NT2/D1 (cell line): ENCODE measurements at regions not wholly inside any gene's neighbourhood (a gene's known extent, or its start where the extent isn't known, plus 50 kb on each side); places are given as distances from the start of the nearest gene placed in this dataset.

Source experiments
- DNase-seq: peaks from one replicate; pipeline ENCODE4 v3.0.0-alpha.2; 2011; ENCODE audit warnings: low read depth, low spot score
- H3K27me3 ChIP-seq: 2 replicates; pipeline ENCODE4 v1.6.0; 2011; ENCODE audit warnings: mild to moderate bottlenecking; ENCODE audit not compliant: insufficient read length, insufficient read depth
- H3K36me3 ChIP-seq: 2 replicates; pipeline ENCODE4 v1.6.1; 2011; ENCODE audit warnings: mild to moderate bottlenecking, low read length, mixed read lengths; ENCODE audit not compliant: insufficient read depth, insufficient read length
- H3K4me1 ChIP-seq: 2 replicates; pipeline ENCODE4 v1.5.1; 2011; ENCODE audit not compliant: insufficient read depth, insufficient read length
- H3K4me3 ChIP-seq: 2 replicates; pipeline ENCODE4 v1.5.1; 2011; ENCODE audit warnings: low read depth; ENCODE audit not compliant: insufficient read length
- H3K9ac ChIP-seq: 2 replicates; pipeline ENCODE4 v1.6.0; 2011; ENCODE audit warnings: low read depth; ENCODE audit not compliant: insufficient read length
- H3K9me3 ChIP-seq: 2 replicates; pipeline ENCODE4 v1.5.1; 2011; ENCODE audit warnings: mild to moderate bottlenecking, low read length; ENCODE audit not compliant: insufficient read depth
- SUZ12 ChIP-seq: IDR thresholded peaks from 2 replicates; pipeline ENCODE4 v1.6.1; 2011; ENCODE audit not compliant: insufficient read length, insufficient read depth; ENCODE audit errors: extremely low read depth
- YY1 ChIP-seq: IDR thresholded peaks from 2 replicates; pipeline ENCODE4 v1.6.1; 2011; ENCODE audit not compliant: insufficient read length, insufficient read depth
- ZNF274 ChIP-seq: IDR thresholded peaks from 2 replicates; pipeline ENCODE4 v1.6.1; 2011; ENCODE audit warnings: mild to moderate bottlenecking, low read depth, low read length

GRCh38 chr22:22946131-22946530, 58.5 kb downstream of the IGLL5 start:
- no peak for DNase-seq
- TF ChIP-seq SUZ12, result no peak
- TF ChIP-seq YY1, result no peak
- no peak for TF ChIP-seq ZNF274
- no peaks in the 10 kb centered on the region for H3K4me1 ChIP-seq
- no peak overlapping the region for H3K9ac ChIP-seq
- H3K27me3 ChIP-seq, result peaks cover 93% of the 10 kb centered on the region
- H3K9me3 ChIP-seq, result no peaks in the 10 kb centered on the region
- no peak overlapping the region for H3K4me3 ChIP-seq
- no peaks in the 10 kb centered on the region for H3K36me3 ChIP-seq

GRCh38 chr22:22948651-22949571, 61.3 kb downstream of the IGLL5 start:
- H3K36me3 ChIP-seq, result no peaks in the 10 kb centered on the region
- no peak overlapping the region for H3K4me3 ChIP-seq
- no peaks in the 10 kb centered on the region for H3K9me3 ChIP-seq
- no peak overlapping the region for H3K9ac ChIP-seq
- peaks cover 91% of the 10 kb centered on the region for H3K27me3 ChIP-seq
- TF ChIP-seq ZNF274, result no peak
- TF ChIP-seq YY1, result no peak
- no peak for TF ChIP-seq SUZ12
- no peak for DNase-seq
- no peaks in the 10 kb centered on the region for H3K4me1 ChIP-seq

- TF ChIP-seq YY1 (no peak), SUZ12 (no peak), ZNF274 (no peak)
- Histone ChIP-seq H3K9ac (no peak overlapping the region), H3K36me3 (no peaks in the 10 kb centered on the region), H3K27me3 (peaks cover 89% of the 10 kb centered on the region), H3K4me1 (no peaks in the 10 kb centered on the region), H3K9me3 (no peaks in the 10 kb centered on the region), H3K4me3 (no peak overlapping the region)
- no peak for DNase-seq
Observed at GRCh38 chr22:22949953-22950352, 62.3 kb downstream of the IGLL5 start.

GRCh38 chr22:22951035-22951434, 63.4 kb downstream of the IGLL5 start:
- Histone ChIP-seq H3K36me3 (no peaks in the 10 kb centered on the region), H3K4me1 (no peaks in the 10 kb centered on the region), H3K9me3 (no peaks in the 10 kb centered on the region), H3K27me3 (peaks cover 89% of the 10 kb centered on the region), H3K9ac (no peak overlapping the region), H3K4me3 (no peak overlapping the region)
- no peak for DNase-seq
- TF ChIP-seq ZNF274 (no peak), YY1 (no peak), SUZ12 (no peak)

GRCh38 chr22:22952531-22953280, 65.1 kb downstream of the IGLL5 start:
- peaks cover 93% of the 10 kb centered on the region for H3K27me3 ChIP-seq
- no peak for DNase-seq
- no peaks in the 10 kb centered on the region for H3K36me3 ChIP-seq
- no peaks in the 10 kb centered on the region for H3K4me1 ChIP-seq
- H3K4me3 ChIP-seq, result no peak overlapping the region
- no peaks in the 10 kb centered on the region for H3K9me3 ChIP-seq
- no peak for TF ChIP-seq ZNF274
- no peak for TF ChIP-seq SUZ12
- TF ChIP-seq YY1, result no peak
- H3K9ac ChIP-seq, result no peak overlapping the region

DNA sequence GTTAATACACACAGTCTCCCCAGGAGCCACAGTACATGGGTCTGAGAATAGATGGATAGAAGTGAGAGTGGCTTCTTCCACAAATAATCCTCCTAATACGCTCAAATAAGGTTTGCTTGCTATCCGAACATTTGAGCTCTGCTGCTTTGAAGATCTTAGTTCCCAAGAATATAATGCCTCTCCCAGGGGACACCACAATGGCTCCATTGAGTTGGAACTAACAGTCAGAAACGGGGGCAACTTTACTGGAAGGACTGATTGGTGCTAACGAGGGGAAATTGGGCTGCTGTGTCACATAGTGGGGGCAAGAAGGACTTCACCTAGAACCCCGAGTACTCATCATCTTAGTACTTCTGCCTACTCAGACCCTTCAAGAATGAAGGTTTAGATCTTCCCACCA, 66.2 kb downstream of the IGLL5 start:
- Histone ChIP-seq H3K9me3 (no peaks in the 10 kb centered on the region), H3K4me1 (no peaks in the 10 kb centered on the region), H3K36me3 (no peaks in the 10 kb centered on the region), H3K4me3 (no peak overlapping the region), H3K9ac (no peak overlapping the region), H3K27me3 (peaks cover 94% of the 10 kb centered on the region)
- TF ChIP-seq ZNF274 (no peak), SUZ12 (no peak), YY1 (no peak)
- DNase-seq, result no peak

DNA sequence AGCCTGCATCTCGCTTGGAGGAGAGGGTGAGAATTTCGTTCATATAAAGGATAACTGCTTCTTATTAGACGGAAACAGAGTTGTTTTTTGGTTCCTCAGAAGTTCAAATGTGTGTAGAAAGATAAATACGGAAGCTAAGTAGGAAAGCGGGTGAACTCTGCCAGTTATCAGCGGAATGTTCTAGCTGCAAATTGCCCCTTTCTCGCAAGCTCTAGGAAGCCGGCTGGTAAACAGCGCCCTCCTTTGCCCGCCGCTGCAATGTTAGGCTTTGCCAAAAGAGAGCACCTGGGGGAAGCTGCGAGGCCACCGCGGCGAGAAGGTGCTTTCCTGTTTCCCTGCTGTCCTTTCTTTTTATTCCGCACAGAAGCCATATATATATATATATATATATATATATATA, 67.0 kb downstream of the IGLL5 start:
- Histone ChIP-seq H3K9me3 (no peaks in the 10 kb centered on the region), H3K9ac (no peak overlapping the region), H3K36me3 (no peaks in the 10 kb centered on the region), H3K27me3 (peaks cover 88% of the 10 kb centered on the region), H3K4me1 (no peaks in the 10 kb centered on the region), H3K4me3 (no peak overlapping the region)
- no peak for TF ChIP-seq YY1
- DNase-seq, result peak; percentile 9
